ENCODE measurements at regions not wholly inside any gene's neighbourhood (a gene's known extent, or its start where the extent isn't known, plus 50 kb on each side); places are given as distances from the start of the nearest gene placed in this dataset.

- TF ChIP-seq ATF6 (CRISPR knock-in tag; IDR thresholded peaks at IDR 0.05) (no peak), EMX1 (CRISPR knock-in tag; IDR thresholded peaks at IDR 0.05) (no peak), FOXP4 (CRISPR knock-in tag; IDR thresholded peaks at IDR 0.05) (no peak), NFE2L1 (CRISPR knock-in tag; IDR thresholded peaks at IDR 0.05) (no peak), ARID4B (CRISPR knock-in tag; IDR thresholded peaks at IDR 0.05; ENCODE audit: borderline replicate concordance) (no peak), ZNF317 (CRISPR knock-in tag; IDR thresholded peaks at IDR 0.05; ENCODE audit: borderline replicate concordance, low read depth) (no peak), ATF2 (CRISPR knock-in tag; IDR thresholded peaks at IDR 0.05; ENCODE audit: borderline replicate concordance, low read depth) (no peak)
Measured at GRCh38 chr2:67689651-67690050, 292.5 kb downstream of the ETAA1 start (continued).

GRCh38 chr2:67694445-67694844 lies 297.3 kb downstream of the ETAA1 start:
- H3K4me3 Mint-ChIP-seq: peak overlapping the region; percentile 32
- peak; percentile 17 for DNase-seq (ENCODE audit: low spot score)
- H3K27ac Mint-ChIP-seq: no peak overlapping the region
- POLR2A ChIA-PET: interaction anchor here (0.7 kb wide), 1 partner anchor 145 kb away, joined by 3 read pairs; no protein-coding TSS in a partner anchor
- peak; percentile 39 for ATAC-seq
- no peaks in the 10 kb centered on the region for H3K27me3 Mint-ChIP-seq (ENCODE audit: low read depth)
- TF ChIP-seq IRF1 (CRISPR knock-in tag; IDR thresholded peaks at IDR 0.05) (no peak), KAT7 (CRISPR knock-in tag; IDR thresholded peaks at IDR 0.05; ENCODE audit: borderline replicate concordance) (no peak), NFATC4 (CRISPR knock-in tag; IDR thresholded peaks at IDR 0.05) (no peak), CREM (CRISPR knock-in tag; IDR thresholded peaks at IDR 0.05) (no peak), ZNF416 (CRISPR knock-in tag; IDR thresholded peaks at IDR 0.05) (no peak), ZNF121 (CRISPR knock-in tag; IDR thresholded peaks at IDR 0.05) (no peak), EMX1 (CRISPR knock-in tag; IDR thresholded peaks at IDR 0.05) (no peak), ZNF425 (CRISPR knock-in tag; conservative IDR thresholded peaks at IDR 0.05) (no peak), ESRRA (CRISPR knock-in tag; IDR thresholded peaks at IDR 0.05; ENCODE audit: borderline replicate concordance) (no peak), MAX (CRISPR knock-in tag; IDR thresholded peaks at IDR 0.05) (no peak), AFF4 (CRISPR knock-in tag; IDR thresholded peaks at IDR 0.05; ENCODE audit: borderline replicate concordance) (no peak)
- CTCF ChIA-PET: interaction anchor here (0.5 to 1.3 kb wide), 3 partner anchors 11 to 139 kb away, joined by 3 to 4 read pairs (median 4); no protein-coding TSS in a partner anchor
- H3K4me1 Mint-ChIP-seq: peaks cover 31% of the 10 kb centered on the region
- H3K9me3 Mint-ChIP-seq: peaks cover 7% of the 10 kb centered on the region
- no peaks in the 10 kb centered on the region for H3K36me3 Mint-ChIP-seq
